Esophagus muscularis mucosa (tissue), 4 donors: ENCODE measurements at regions not wholly inside any gene's neighbourhood (a gene's known extent, or its start where the extent isn't known, plus 50 kb on each side); places are given as distances from the start of the nearest gene placed in this dataset.

ENCODE experiments used
- CTCF ChIP-seq, 3 experiments: fragments of 200-600 bp in 2 of 3; fragments of 450-650 bp in 1 of 3; sonication (generic) in 2 of 3; IDR thresholded peaks; one replicate each; pipeline ENCODE4 v1.5.1; 2017 to 2019; ENCODE audit warnings: antibody characterized with exemption in 3 of 3, mild to moderate bottlenecking in 2 of 3, moderate library complexity in 1 of 3
- EP300 ChIP-seq: sonication (generic); formaldehyde crosslinking; IDR thresholded peaks from one replicate; pipeline ENCODE4 v1.6.1; 2017; ENCODE audit warnings: antibody characterized with exemption
- POLR2A ChIP-seq: fragments of 450-650 bp; IDR thresholded peaks from one replicate; pipeline ENCODE4 v1.6.1; 2017; ENCODE audit warnings: antibody characterized with exemption, moderate library complexity, mild to moderate bottlenecking, low read depth

DNA sequence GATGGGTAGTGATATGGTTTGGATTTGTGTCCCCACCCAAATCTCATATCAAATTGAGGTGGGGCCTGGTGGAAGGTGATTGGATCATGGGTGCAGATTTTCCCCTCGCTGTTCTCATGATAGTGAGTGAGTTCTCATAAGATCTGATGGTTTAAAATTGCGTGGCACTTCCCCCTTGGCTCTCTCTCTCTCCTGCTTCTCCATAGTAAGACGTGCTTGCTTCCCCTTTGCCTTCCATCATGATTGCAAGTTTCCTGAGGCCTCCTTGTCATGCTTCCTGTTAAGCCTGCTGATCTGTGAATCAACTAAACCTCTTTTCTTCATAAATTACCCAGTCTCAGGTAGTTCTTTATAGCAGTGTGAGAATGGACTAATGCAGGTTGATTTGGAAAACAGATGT is 223.2 kb upstream of the APCDD1 start:
- TF ChIP-seq CTCF (IDR thresholded peaks at IDR 0.05) (no peak), EP300 (no peak), POLR2A (no peak)
